OCI-LY7 (cell line): ENCODE measurements at regions not wholly inside any gene's neighbourhood (a gene's known extent, or its start where the extent isn't known, plus 50 kb on each side); places are given as distances from the start of the nearest gene placed in this dataset.

ENCODE experiments used
- BruUV-seq: library from RNA; stranded (reverse); fragments of 400-500 nt; replicated peaks from 2 replicates; lab custom pipeline; 2021; lab: Mats Ljungman, UMichigan
- CTCF ChIA-PET: fragments of 300-600 bp; sonication (Branson Sonifier 250); formaldehyde crosslinking; loops from one replicate; lab custom pipeline; 2022; ENCODE audit warnings: antibody characterized with exemption; ENCODE audit not compliant: unreplicated experiment; lab: Charles Lee
- POLR2A ChIA-PET: fragments of 300-600 bp; sonication (Branson Sonifier 250); formaldehyde crosslinking; loops from one replicate; lab custom pipeline; 2022; ENCODE audit warnings: antibody characterized with exemption; lab: Charles Lee
- DNase-seq: peaks from one replicate; pipeline ENCODE4 v3.0.0-alpha.2; 2015; ENCODE audit warnings: low spot score
- H2AFZ ChIP-seq: fragments of 200-600 bp; sonication (generic), shearing (Covaris generic); 2 replicates; pipeline ENCODE4 v1.6.1; 2014; ENCODE audit warnings: mild to moderate bottlenecking, antibody characterized with exemption, low read length, moderate library complexity
- H3K27ac ChIP-seq: fragments of 200-600 bp; sonication (generic); 2 replicates; pipeline ENCODE4 v1.5.1; 2014; ENCODE audit warnings: mixed run types, low read depth, mild to moderate bottlenecking, moderate library complexity, low read length, inconsistent platforms; ENCODE audit not compliant: poor library complexity, severe bottlenecking
- H3K36me3 ChIP-seq: fragments of 200-600 bp; sonication (generic); 2 replicates; pipeline ENCODE4 v1.6.1; 2014; ENCODE audit warnings: mild to moderate bottlenecking, antibody characterized with exemption, low read length, moderate library complexity, mixed read lengths; ENCODE audit not compliant: insufficient read depth
- H3K4me1 ChIP-seq: fragments of 200-600 bp; sonication (generic); 2 replicates; pipeline ENCODE4 v1.5.1; 2014; ENCODE audit warnings: mild to moderate bottlenecking, low read length; ENCODE audit not compliant: insufficient read depth, poor library complexity, severe bottlenecking
- H3K4me2 ChIP-seq: fragments of 200-600 bp; sonication (generic); 2 replicates; pipeline ENCODE4 v1.6.1; 2014; ENCODE audit warnings: mild to moderate bottlenecking, low read length
- H3K4me3 ChIP-seq: fragments of 200-600 bp; sonication (generic); 2 replicates; pipeline ENCODE4 v1.5.1; 2014; ENCODE audit warnings: mild to moderate bottlenecking, low read depth, low read length; ENCODE audit not compliant: poor library complexity, severe bottlenecking
- H3K79me2 ChIP-seq: fragments of 200-600 bp; sonication (generic); 2 replicates; pipeline ENCODE4 v1.6.1; 2016; ENCODE audit warnings: low read depth, mild to moderate bottlenecking, low read length, moderate library complexity, mixed read lengths; ENCODE audit not compliant: insufficient read depth
- H3K9me2 ChIP-seq: fragments of 200-600 bp; sonication (generic); 2 replicates; pipeline ENCODE4 v1.6.1; 2016; ENCODE audit warnings: mild to moderate bottlenecking, low read length, mixed read lengths; ENCODE audit not compliant: insufficient read depth
- H3K9me3 ChIP-seq: fragments of 200-600 bp; sonication (generic); 2 replicates; pipeline ENCODE4 v1.6.1; 2014; ENCODE audit warnings: mild to moderate bottlenecking, mixed run types, low read length, mixed read lengths
- H4K20me1 ChIP-seq: fragments of 200-600 bp; sonication (generic); 2 replicates; pipeline ENCODE4 v1.6.1; 2014; ENCODE audit warnings: mild to moderate bottlenecking, antibody characterized with exemption, low read length, moderate library complexity, mixed read lengths; ENCODE audit not compliant: insufficient read depth
- CTCF ChIP-seq: fragments of 200-600 bp; sonication (generic); conservative IDR thresholded peaks from 2 replicates; pipeline ENCODE4 v1.5.1; 2014; ENCODE audit warnings: mild to moderate bottlenecking, antibody characterized with exemption, low read length, moderate library complexity, mixed read lengths
- EZH2phosphoT487 ChIP-seq: fragments of 200-600 bp; sonication (generic); IDR thresholded peaks from 2 replicates; pipeline ENCODE4 v1.6.1; 2018; ENCODE audit warnings: low read depth, borderline replicate concordance, mild to moderate bottlenecking, mixed run types, antibody characterized with exemption, low read length, moderate library complexity, mixed read lengths
- intact Hi-C: fragments of 100-400 bp; cut with micrococcal nuclease; formaldehyde crosslinking; loops from one replicate; pipeline ENCODE4 v1.10.0; 2022; ENCODE audit not compliant: unreplicated experiment

GRCh38 chr7:15778191-15778590, 91.7 kb upstream of the MEOX2 start:
- no peaks in the 10 kb centered on the region for H3K9me2 ChIP-seq
- no peaks in the 10 kb centered on the region for H3K79me2 ChIP-seq
- intact Hi-C loops = no loop called here
- no peak overlapping the region for H3K27ac ChIP-seq
- H2AFZ ChIP-seq = no peak overlapping the region
- CTCF ChIA-PET = no interaction called here
- H3K9me3 ChIP-seq = no peaks in the 10 kb centered on the region
- BruUV-seq = no TSS peak
- H3K4me2 ChIP-seq = no peak overlapping the region
- H4K20me1 ChIP-seq = no peaks in the 10 kb centered on the region
- H3K36me3 ChIP-seq = no peaks in the 10 kb centered on the region
- TF ChIP-seq CTCF (no peak), EZH2phosphoT487 (no peak)
- no peak overlapping the region for H3K4me3 ChIP-seq
- POLR2A ChIA-PET = no interaction called here
- H3K4me1 ChIP-seq = no peaks in the 10 kb centered on the region
- DNase-seq = no peak

- ChIA-PET POLR2A (interaction anchor here (0.6 kb wide), 2 partner anchors 13 to 513 kb away, joined by 3 read pairs; no protein-coding TSS in a partner anchor), CTCF (no interaction called here)
- H3K36me3 ChIP-seq = no peaks in the 10 kb centered on the region
- no peaks in the 10 kb centered on the region for H3K79me2 ChIP-seq
- no peak overlapping the region for H3K27ac ChIP-seq
- H2AFZ ChIP-seq = no peak overlapping the region
- H4K20me1 ChIP-seq = no peaks in the 10 kb centered on the region
- DNase-seq = no peak
- no peaks in the 10 kb centered on the region for H3K4me1 ChIP-seq
- intact Hi-C loops = no loop called here
- no peak overlapping the region for H3K4me3 ChIP-seq
- BruUV-seq = no TSS peak
- H3K9me2 ChIP-seq = no peaks in the 10 kb centered on the region
- H3K4me2 ChIP-seq = no peak overlapping the region
- no peaks in the 10 kb centered on the region for H3K9me3 ChIP-seq
- no peak for TF ChIP-seq CTCF
- no peak for TF ChIP-seq EZH2phosphoT487
Observed at GRCh38 chr7:15765753-15766152, 79.3 kb upstream of the MEOX2 start.

GRCh38 chr7:15764851-15765382, 78.4 kb upstream of the MEOX2 start:
- H3K27ac ChIP-seq = no peak overlapping the region
- no peaks in the 10 kb centered on the region for H3K79me2 ChIP-seq
- BruUV-seq = no TSS peak
- intact Hi-C loops = no loop called here
- no peak overlapping the region for H3K4me3 ChIP-seq
- H2AFZ ChIP-seq = no peak overlapping the region
- no peak overlapping the region for H3K4me2 ChIP-seq
- ChIA-PET CTCF (no interaction called here), POLR2A (no interaction called here)
- H3K9me2 ChIP-seq = no peaks in the 10 kb centered on the region
- no peaks in the 10 kb centered on the region for H3K9me3 ChIP-seq
- no peaks in the 10 kb centered on the region for H3K4me1 ChIP-seq
- DNase-seq = no peak
- TF ChIP-seq CTCF = no peak
- no peak for TF ChIP-seq EZH2phosphoT487
- no peaks in the 10 kb centered on the region for H3K36me3 ChIP-seq
- no peaks in the 10 kb centered on the region for H4K20me1 ChIP-seq
